ACHN (cell line): ENCODE measurements at regions not wholly inside any gene's neighbourhood (a gene's known extent, or its start where the extent isn't known, plus 50 kb on each side); places are given as distances from the start of the nearest gene placed in this dataset.
"Not testable (repeated sequence)": the region's sequence is repeated elsewhere in the genome, so short reads cannot be mapped to it uniquely, and the experiment has no call there.

ENCODE experiments used
- DNase-seq: peaks from one replicate; pipeline ENCODE4 v3.0.0-alpha.2; 2015
- in situ Hi-C: cut with HindIII; loops from 2 replicates; pipeline ENCODE4 v1.10.0; 2017; ENCODE audit warnings: low sequenced_read_pairs, low pct_ligation_motif_present, low pct_unique_long_range_greater_than_20kb

GRCh38 chr1:234817313-234818039 lies 207.5 kb upstream of the IRF2BP2 start:
- in situ Hi-C loops, result not testable (repeated sequence)
- DNase-seq, result peak; percentile 89

DNA sequence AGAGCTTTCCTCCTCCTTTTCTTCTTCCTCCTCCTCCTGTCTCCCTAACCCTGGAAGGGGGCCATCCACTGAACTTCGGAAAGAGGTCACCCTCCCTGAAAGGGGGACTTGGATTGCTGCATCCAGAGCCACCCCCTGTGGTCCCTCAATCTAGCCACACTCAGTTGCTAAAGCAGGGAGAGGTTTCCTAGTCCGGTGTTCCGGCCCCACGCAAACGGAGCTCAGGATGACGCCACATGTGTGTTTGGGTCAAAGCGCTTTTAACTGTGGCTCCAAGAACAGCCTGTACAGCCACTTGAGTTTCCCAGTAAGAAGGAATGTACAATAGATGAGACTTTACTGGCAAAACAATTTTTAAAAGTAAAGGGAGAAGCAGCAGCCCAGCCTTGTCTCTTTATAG lies 206.9 kb upstream of the IRF2BP2 start:
- in situ Hi-C loops, result not testable (repeated sequence)
- DNase-seq, result peak; percentile 59

GRCh38 chr1:234816186-234816851 lies 206.3 kb upstream of the IRF2BP2 start:
- in situ Hi-C loops, result not testable (repeated sequence)
- DNase-seq, result peak; percentile 31

DNA sequence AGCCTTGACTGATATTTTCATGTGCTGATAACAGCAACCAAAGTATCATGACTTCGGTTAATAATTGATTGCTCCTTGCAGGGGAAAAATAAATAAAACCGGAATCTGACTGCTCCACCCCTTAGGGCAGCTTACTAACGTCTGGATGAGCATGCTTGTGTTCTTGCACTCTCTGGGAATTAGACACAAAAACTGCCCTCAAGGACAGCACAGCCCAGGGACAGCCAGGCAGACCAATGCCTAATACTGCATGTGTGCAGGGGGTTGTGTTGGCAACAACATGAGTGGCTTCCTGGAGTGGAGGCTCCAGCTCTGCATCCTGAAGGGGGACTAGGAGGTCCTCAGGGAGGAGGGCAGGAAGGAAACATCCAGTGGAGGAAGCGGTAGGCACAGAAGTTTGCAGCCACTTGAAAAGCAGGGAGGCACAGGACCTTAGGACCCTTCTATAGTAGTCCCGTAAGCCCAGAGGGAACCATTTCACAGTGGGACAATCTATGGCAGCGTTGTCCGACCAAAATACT lies 205.4 kb upstream of the IRF2BP2 start:
- in situ Hi-C loops, DNase-seq: not testable (repeated sequence)

- in situ Hi-C loops, DNase-seq: not testable (repeated sequence)
These were observed 204.3 kb upstream of the IRF2BP2 start for GRCh38 chr1:234814235-234814634.

- in situ Hi-C loops, result not testable (repeated sequence)
- peak; percentile 97 for DNase-seq
These were observed 201.8 kb upstream of the IRF2BP2 start for GRCh38 chr1:234811824-234812223.

DNA sequence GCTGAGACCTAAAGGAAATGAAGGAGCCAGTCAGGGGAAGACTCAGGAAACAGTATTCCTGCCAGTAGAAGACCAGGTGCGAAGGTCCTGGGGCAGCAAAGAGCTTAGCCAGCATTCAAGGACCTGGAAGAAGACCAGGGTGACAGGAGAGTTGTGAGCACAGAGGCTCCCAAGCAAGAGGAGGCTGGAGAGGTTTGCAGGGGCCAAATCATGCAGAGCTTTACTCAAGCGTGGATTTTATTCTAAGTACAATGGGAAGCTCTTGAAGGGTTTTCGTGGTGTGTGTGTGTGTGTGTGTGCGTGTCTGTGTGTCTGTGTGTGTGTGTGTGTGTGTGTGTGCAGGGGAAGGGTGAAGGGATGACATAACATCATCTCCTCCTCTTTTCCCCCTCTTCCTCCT lies 200.7 kb upstream of the IRF2BP2 start:
- in situ Hi-C loops, result not testable (repeated sequence)

DNA sequence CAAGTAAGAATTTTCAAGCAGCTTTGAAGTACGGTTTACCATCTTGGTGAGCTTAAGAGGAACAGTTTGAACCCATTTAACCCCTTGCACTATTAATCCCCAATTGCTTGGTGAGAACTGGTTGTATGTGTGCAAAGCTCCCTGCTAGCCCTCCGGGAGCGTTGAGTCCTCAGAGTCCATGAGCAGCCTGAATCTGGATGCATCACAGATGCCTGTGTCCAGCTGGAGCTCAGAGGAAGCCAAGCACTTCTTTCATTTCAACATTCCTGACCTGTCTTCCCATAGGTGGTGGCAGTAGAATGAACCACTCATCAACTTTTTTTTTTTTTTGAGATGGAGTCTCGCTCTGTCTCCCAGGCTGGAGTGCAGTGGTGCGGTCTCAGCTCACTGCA lies 199.9 kb upstream of the IRF2BP2 start:
- in situ Hi-C loops, DNase-seq: not testable (repeated sequence)

More for the DNA sequence above, 200.7 kb upstream of the IRF2BP2 start:
- not testable (repeated sequence) for DNase-seq

GRCh38 chr1:234808943-234809853 lies 199.2 kb upstream of the IRF2BP2 start:
- in situ Hi-C loops, result not testable (repeated sequence)
- DNase-seq, result peak; percentile 46

DNA sequence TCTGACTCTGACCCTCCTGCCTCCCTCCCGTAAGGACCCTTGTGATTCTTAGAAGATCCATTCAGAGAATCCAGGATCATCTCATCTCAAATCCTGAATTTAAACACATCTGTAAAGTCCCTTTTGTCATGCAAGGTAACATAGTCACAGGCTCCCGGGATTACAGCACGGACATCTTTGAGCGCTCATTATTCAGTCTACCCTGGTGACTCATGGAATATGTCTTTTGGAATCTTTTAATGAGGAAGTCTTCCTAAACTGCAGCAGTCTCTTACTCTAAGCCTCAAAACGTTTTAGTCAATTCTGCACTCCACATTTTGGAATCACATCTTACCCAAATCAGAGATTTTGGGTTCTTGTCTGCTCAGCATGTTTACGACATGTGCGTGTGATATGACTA lies 198.5 kb upstream of the IRF2BP2 start:
- DNase-seq, in situ Hi-C loops: not testable (repeated sequence)

DNA sequence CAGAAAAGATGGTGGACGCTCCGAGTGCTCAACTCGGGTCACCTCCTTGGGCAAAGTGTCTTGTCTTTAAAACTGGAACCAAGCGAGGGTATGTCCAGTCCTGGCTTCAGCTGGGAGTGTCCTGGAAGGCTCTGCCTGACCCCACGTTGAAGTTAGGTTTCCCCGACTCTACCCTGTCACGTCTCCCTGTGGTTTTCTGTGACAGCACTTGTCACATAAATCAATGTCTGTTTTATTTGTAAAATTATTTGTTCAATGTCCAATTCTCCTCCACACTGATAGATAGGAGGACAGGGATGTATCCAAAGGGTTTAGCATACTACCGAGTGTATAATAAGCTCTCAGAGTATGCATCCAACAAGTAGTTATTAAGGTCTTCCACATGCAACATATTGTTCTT lies 197.7 kb upstream of the IRF2BP2 start:
- in situ Hi-C loops, DNase-seq: not testable (repeated sequence)

- in situ Hi-C loops, DNase-seq: not testable (repeated sequence)
These were observed 192.6 kb upstream of the IRF2BP2 start for GRCh38 chr1:234802586-234802985.

GRCh38 chr1:234801636-234802035 lies 191.7 kb upstream of the IRF2BP2 start:
- in situ Hi-C loops, DNase-seq: not testable (repeated sequence)

DNA sequence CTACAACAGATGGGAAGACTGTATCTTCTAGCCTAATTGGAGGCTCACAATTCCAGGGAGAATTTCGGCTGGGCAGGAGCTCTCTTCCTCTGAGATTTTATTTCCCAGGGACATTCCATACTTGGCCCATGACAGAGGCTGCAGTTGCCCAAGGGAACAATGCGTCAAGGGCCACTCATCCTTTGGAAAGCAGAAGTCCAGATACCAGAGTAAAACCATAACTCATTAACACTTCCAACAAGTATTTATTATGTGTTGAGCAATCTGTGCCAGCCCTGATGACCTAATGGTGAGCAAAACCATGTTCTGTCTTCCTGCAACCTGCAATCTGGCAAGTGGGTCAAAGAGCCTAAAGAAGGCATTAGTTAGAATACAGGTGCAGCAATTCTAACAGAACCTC lies 191.2 kb upstream of the IRF2BP2 start:
- in situ Hi-C loops, DNase-seq: not testable (repeated sequence)

DNA sequence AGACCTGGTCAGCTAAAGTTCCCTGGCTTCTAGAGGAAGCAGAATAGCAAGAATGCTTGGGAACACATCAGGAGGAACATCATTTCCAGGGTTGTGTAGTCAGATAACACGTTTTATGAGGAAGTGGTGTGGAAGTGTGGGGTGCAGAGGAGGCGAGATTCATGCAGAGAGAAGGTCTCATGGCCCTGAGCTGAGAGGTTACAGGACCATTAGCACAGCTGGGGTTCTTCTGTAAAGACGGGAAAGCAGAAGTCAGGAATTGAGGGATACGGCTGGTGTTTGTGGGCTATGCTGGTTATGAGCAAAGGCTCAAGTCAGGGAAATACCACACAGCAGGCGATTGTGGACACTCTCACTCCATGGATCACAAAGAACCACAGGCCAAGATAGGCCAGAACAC lies 190.6 kb upstream of the IRF2BP2 start:
- in situ Hi-C loops, DNase-seq: not testable (repeated sequence)

GRCh38 chr1:234799021-234799689 lies 189.2 kb upstream of the IRF2BP2 start:
- DNase-seq, in situ Hi-C loops: not testable (repeated sequence)

- DNase-seq, in situ Hi-C loops: not testable (repeated sequence)
These were observed 187.2 kb upstream of the IRF2BP2 start for GRCh38 chr1:234797216-234797615.

DNA sequence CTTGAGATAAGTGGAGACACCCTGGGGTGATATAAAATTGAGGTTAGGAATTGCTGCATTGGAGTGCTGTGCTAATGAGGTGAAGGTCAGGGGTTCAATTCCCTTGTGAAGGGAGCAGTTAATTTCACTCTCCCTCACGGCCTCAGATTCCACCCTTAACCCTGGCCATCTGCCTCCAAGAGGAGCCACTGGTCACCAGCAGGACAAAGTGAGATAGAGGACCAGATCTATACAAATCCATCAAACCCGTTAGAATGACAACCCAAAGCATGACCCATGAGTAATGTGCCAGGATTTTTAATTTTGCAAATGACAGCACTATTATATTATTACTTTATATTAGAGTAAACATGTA lies 186.4 kb upstream of the IRF2BP2 start:
- in situ Hi-C loops, DNase-seq: not testable (repeated sequence)
